ENCODE measurements at regions not wholly inside any gene's neighbourhood (a gene's known extent, or its start where the extent isn't known, plus 50 kb on each side); places are given as distances from the start of the nearest gene placed in this dataset.

DNA sequence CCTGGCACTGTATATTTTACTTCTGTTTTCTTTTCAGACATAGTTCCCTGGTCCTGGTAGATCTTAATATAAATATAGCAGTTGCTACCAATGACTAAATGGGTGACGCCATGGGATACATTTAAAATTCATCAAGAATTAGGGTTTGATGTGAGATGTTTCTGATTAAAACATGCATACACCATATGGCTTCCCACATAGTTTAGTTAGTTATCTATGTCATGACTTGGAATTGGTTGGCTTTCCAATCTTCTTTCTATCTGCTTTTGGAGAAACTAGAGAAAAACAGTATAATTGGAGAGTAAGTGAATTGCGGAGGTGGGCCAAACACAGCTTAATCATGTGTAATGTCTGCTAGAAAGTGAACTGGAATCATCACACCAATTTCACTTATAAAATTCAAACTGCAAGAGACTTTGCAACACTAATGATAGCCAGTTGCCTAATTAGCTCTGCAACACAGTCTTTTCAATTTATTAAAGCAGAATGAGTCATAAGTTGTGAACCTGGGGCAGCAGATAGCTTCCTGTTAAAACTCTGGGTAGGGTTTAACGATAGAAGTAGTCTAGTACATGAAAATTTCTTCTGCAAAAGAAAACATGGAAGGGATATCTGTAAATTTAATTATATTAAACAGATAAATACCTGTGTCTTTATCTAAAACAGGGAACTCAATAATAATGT lies 295.2 kb downstream of the SLC16A7 start:
- Histone ChIP-seq H3K36me3 (replicated peaks in 1 of 2) (no peaks in the 10 kb centered on the region), H3K27me3 (no peaks in the 10 kb centered on the region), H3K4me3 (no peak overlapping the region), H3K27ac (no peak overlapping the region), H3K9me3 (replicated peaks in 1 of 3) (no peaks in the 10 kb centered on the region), H3K4me1 (replicated peaks in 1 of 2) (no peaks in the 10 kb centered on the region)
- intact Hi-C loops (cut with DNase I), result no loop called here
- no peak for DNase-seq
- TF ChIP-seq, protein P1, sequence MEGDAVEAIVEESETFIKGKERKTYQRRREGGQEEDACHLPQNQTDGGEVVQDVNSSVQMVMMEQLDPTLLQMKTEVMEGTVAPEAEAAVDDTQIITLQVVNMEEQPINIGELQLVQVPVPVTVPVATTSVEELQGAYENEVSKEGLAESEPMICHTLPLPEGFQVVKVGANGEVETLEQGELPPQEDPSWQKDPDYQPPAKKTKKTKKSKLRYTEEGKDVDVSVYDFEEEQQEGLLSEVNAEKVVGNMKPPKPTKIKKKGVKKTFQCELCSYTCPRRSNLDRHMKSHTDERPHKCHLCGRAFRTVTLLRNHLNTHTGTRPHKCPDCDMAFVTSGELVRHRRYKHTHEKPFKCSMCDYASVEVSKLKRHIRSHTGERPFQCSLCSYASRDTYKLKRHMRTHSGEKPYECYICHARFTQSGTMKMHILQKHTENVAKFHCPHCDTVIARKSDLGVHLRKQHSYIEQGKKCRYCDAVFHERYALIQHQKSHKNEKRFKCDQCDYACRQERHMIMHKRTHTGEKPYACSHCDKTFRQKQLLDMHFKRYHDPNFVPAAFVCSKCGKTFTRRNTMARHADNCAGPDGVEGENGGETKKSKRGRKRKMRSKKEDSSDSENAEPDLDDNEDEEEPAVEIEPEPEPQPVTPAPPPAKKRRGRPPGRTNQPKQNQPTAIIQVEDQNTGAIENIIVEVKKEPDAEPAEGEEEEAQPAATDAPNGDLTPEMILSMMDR (IDR thresholded peaks at IDR 0.05), result no peak
- TF ChIP-seq POLR2A (IDR thresholded peaks at IDR 0.05), result no peak
- 80 to 85% (median 83%) methylated on average over 3 of the region's 3 CpGs for WGBS, 4 donors

DNA sequence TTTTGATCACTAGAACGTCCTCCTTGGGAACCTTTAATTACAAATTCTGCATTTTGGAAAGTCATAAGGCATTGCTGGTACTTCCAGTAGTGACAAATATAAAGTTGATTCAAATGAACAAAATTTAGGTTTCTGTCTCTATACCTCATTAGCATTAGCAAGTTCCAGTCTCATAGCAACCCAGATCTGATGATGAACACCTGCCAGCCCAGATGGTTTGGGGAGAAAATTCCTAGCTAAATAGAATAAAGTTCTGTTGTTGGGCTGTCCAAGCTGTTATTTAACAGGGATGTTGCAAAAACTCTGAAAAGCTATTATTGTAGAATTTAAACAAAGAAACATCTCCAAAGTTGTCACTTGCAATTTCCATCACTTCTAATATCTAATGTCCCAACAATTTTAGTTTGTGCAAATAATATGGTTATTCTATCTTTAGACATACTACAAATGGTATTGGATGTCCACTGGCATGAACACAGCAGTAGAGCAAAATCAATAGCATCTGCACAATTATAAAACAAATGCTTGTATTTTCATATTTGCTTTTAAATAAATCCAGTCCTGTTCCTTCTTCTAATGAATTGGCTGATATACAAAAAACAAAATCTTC lies 299.4 kb downstream of the SLC16A7 start:
- 52 to 76% (median 61%) methylated on average over 1 of the region's 1 CpG for WGBS, 4 donors
- no peaks in the 10 kb centered on the region for H3K36me3 ChIP-seq (replicated peaks in 1 of 2)
- H3K9me3 ChIP-seq (replicated peaks in 1 of 3), result no peaks in the 10 kb centered on the region
- H3K27ac ChIP-seq, result no peak overlapping the region
- H3K4me3 ChIP-seq, result no peak overlapping the region
- DNase-seq, result no peak
- TF ChIP-seq, protein P1 (IDR thresholded peaks at IDR 0.05), result no peak
- TF ChIP-seq POLR2A (IDR thresholded peaks at IDR 0.05), result no peak
- intact Hi-C loops (cut with DNase I), result no loop called here
- no peaks in the 10 kb centered on the region for H3K4me1 ChIP-seq (replicated peaks in 1 of 2)
- H3K27me3 ChIP-seq, result no peaks in the 10 kb centered on the region

DNA sequence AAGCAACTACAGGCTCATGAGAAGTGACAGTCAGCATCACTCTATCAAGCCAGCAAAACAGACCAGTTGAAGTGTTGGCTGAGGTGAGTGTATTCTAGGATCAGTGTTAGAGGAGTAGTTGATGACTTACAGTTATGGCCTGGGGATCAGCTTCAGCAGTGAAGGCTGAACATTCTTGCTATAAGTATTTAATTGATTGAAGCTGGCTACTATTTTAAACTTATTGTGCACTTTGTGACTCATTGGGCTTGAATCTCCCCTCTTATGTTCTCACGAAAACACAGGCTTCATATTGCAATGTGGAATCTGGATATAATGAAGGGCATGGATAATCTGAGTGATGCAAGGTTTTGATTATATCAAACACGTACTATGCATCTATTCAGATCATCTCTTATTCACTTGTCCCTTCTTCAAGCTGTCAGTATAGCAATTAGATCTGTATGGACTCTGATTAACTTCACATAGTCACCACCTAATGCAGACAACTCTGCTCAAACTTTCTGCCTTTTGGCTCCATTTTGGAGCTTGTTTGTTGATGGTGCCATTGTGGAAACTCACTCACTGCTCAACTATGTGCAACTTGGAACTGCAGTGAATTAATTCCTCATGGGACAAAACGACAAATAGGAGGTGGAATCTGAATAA lies 309.2 kb downstream of the SLC16A7 start:
- no peaks in the 10 kb centered on the region for H3K4me1 ChIP-seq (replicated peaks in 1 of 2)
- H3K27ac ChIP-seq, result no peak overlapping the region
- TF ChIP-seq, protein P1 (IDR thresholded peaks at IDR 0.05), result no peak
- TF ChIP-seq POLR2A (IDR thresholded peaks at IDR 0.05), result no peak
- no peak for DNase-seq
- H3K36me3 ChIP-seq (replicated peaks in 1 of 2), result no peaks in the 10 kb centered on the region
- H3K4me3 ChIP-seq, result no peak overlapping the region
- no peaks in the 10 kb centered on the region for H3K27me3 ChIP-seq
- H3K9me3 ChIP-seq (replicated peaks in 1 of 3), result no peaks in the 10 kb centered on the region
- intact Hi-C loops (cut with DNase I), result no loop called here
- WGBS, 4 donors, result 69 to 84% (median 72%) methylated on average over 3 of the region's 3 CpGs

DNA sequence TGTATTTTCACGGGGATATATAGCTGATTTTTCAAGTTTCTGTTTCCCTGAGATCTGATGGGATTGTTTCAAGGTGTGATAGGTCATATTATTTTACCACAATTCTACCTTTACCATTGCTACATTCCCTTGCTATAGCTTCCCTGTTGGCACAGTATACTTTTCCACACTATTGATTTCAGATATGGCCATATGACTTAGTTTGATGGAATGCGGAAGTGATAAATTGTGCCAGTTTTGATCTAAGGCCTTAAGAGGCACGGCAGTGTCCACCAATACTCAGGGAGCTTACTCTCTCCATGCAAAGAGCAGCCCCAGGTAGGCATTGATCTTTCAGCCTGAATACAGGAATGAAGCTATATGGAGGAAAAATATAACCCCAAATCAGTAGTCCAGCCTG lies 315.7 kb downstream of the SLC16A7 start:
- WGBS, 4 donors, result 87 to 91% (median 89%) methylated on average over 3 of the region's 3 CpGs
- TF ChIP-seq POLR2A (IDR thresholded peaks at IDR 0.05), result no peak
- TF ChIP-seq, protein P1 (IDR thresholded peaks at IDR 0.05), result no peak
- DNase-seq, result no peak
- Histone ChIP-seq H3K4me1 (replicated peaks in 1 of 2) (no peaks in the 10 kb centered on the region), H3K4me3 (no peak overlapping the region), H3K27ac (no peak overlapping the region), H3K36me3 (replicated peaks in 1 of 2) (no peaks in the 10 kb centered on the region), H3K9me3 (replicated peaks in 1 of 3) (no peaks in the 10 kb centered on the region), H3K27me3 (no peaks in the 10 kb centered on the region)
- intact Hi-C loops (cut with DNase I), result no loop called here

All from adrenal gland (tissue), 9 donors.